Hepatocyte (in vitro differentiated cells): ENCODE measurements at regions not wholly inside any gene's neighbourhood (a gene's known extent, or its start where the extent isn't known, plus 50 kb on each side); places are given as distances from the start of the nearest gene placed in this dataset.
A peak's percentile ranks its signal among the peaks of the same experiment; 100 is the strongest.

Experiments used
- DNase-seq: peaks from one replicate; pipeline ENCODE4 v3.0.0-alpha.2; 2016; ENCODE audit warnings: low spot score
- H2AFZ ChIP-seq: fragments of 200-600 bp; sonication (generic); 2 replicates; pipeline ENCODE4 v1.6.0; 2016; ENCODE audit warnings: antibody characterized with exemption, mild to moderate bottlenecking
- H3K27ac ChIP-seq: fragments of 200-600 bp; sonication (generic); 2 replicates; pipeline ENCODE4 v1.5.1; 2016; ENCODE audit warnings: mild to moderate bottlenecking
- H3K27me3 ChIP-seq: fragments of 200-600 bp; sonication (generic); 2 replicates; pipeline ENCODE4 v1.6.1; 2016
- H3K36me3 ChIP-seq: fragments of 200-600 bp; sonication (generic); replicated peaks from 2 replicates; pipeline ENCODE4 v1.5.1; 2016; ENCODE audit warnings: low read depth; ENCODE audit not compliant: insufficient read depth
- H3K4me1 ChIP-seq: fragments of 200-600 bp; sonication (generic); 2 replicates; pipeline ENCODE4 v1.5.1; 2016; ENCODE audit warnings: mild to moderate bottlenecking, moderate library complexity; ENCODE audit not compliant: insufficient read depth
- H3K4me2 ChIP-seq: fragments of 200-600 bp; sonication (generic); 2 replicates; pipeline ENCODE4 v1.6.0; 2016
- H3K4me3 ChIP-seq: fragments of 200-600 bp; sonication (generic); 2 replicates; pipeline ENCODE4 v1.5.1; 2016; ENCODE audit warnings: mild to moderate bottlenecking
- H3K79me2 ChIP-seq: fragments of 200-600 bp; sonication (generic); 2 replicates; pipeline ENCODE4 v1.6.0; 2017; ENCODE audit warnings: mild to moderate bottlenecking
- H3K9me2 ChIP-seq: fragments of 200-600 bp; sonication (generic); replicated peaks from 2 replicates; pipeline ENCODE4 v1.6.0; 2017; ENCODE audit warnings: mild to moderate bottlenecking; ENCODE audit not compliant: insufficient read depth
- H3K9me3 ChIP-seq: fragments of 200-600 bp; sonication (generic); 2 replicates; pipeline ENCODE4 v1.5.1; 2016; ENCODE audit warnings: low read depth, mild to moderate bottlenecking
- H4K20me1 ChIP-seq: fragments of 200-600 bp; sonication (generic); 2 replicates; pipeline ENCODE4 v1.6.0; 2016; ENCODE audit warnings: mild to moderate bottlenecking; ENCODE audit not compliant: insufficient read depth, poor library complexity, severe bottlenecking
- CTCF ChIP-seq: fragments of 200-600 bp; sonication (generic); IDR thresholded peaks from 2 replicates; pipeline ENCODE4 v1.5.1; 2016; ENCODE audit warnings: antibody characterized with exemption, mild to moderate bottlenecking; ENCODE audit not compliant: poor library complexity
- EZH2phosphoT487 ChIP-seq: fragments of 200-600 bp; sonication (generic); IDR thresholded peaks from one replicate; pipeline ENCODE4 v1.6.1; 2018; ENCODE audit warnings: antibody characterized with exemption, mild to moderate bottlenecking, low read depth, moderate library complexity; ENCODE audit not compliant: unreplicated experiment, severe bottlenecking
- WGBS: methylation state at CpG from one replicate; pipeline ENCODE4 v1.1.6; 2016; ENCODE audit warnings: low lambda C conversion rate; ENCODE audit errors: missing lambda C conversion rate; 5-methylcytosine and 5-hydroxymethylcytosine counted together

GRCh38 chr1:186511761-186512637, 51.1 kb upstream of the PDC start:
- 80% methylated on average over 14 of the region's 14 CpGs for WGBS
- H4K20me1 ChIP-seq = no peaks in the 10 kb centered on the region
- no peaks in the 10 kb centered on the region for H3K4me1 ChIP-seq

More at GRCh38 chr1:186511761-186512637, 51.1 kb upstream of the PDC start:
- H3K9me2 ChIP-seq = no peaks in the 10 kb centered on the region
- H2AFZ ChIP-seq = no peak overlapping the region
- no peaks in the 10 kb centered on the region for H3K36me3 ChIP-seq
- TF ChIP-seq EZH2phosphoT487 = no peak
- no peak for TF ChIP-seq CTCF
- H3K4me3 ChIP-seq = no peak overlapping the region
- H3K27ac ChIP-seq = no peak overlapping the region
- no peak overlapping the region for H3K4me2 ChIP-seq
- peak; percentile 27 for DNase-seq
- no peaks in the 10 kb centered on the region for H3K27me3 ChIP-seq
- no peaks in the 10 kb centered on the region for H3K79me2 ChIP-seq
- no peaks in the 10 kb centered on the region for H3K9me3 ChIP-seq
